NCI-H524 treated with DMSO at 0.1 percent for 48 hours (cell line): ENCODE measurements at regions not wholly inside any gene's neighbourhood (a gene's known extent, or its start where the extent isn't known, plus 50 kb on each side); places are given as distances from the start of the nearest gene placed in this dataset.

ENCODE experiments used
- DNase-seq: peaks from one replicate; lab custom pipeline; 2025; lab: John Stamatoyannopoulos, UW

DNA sequence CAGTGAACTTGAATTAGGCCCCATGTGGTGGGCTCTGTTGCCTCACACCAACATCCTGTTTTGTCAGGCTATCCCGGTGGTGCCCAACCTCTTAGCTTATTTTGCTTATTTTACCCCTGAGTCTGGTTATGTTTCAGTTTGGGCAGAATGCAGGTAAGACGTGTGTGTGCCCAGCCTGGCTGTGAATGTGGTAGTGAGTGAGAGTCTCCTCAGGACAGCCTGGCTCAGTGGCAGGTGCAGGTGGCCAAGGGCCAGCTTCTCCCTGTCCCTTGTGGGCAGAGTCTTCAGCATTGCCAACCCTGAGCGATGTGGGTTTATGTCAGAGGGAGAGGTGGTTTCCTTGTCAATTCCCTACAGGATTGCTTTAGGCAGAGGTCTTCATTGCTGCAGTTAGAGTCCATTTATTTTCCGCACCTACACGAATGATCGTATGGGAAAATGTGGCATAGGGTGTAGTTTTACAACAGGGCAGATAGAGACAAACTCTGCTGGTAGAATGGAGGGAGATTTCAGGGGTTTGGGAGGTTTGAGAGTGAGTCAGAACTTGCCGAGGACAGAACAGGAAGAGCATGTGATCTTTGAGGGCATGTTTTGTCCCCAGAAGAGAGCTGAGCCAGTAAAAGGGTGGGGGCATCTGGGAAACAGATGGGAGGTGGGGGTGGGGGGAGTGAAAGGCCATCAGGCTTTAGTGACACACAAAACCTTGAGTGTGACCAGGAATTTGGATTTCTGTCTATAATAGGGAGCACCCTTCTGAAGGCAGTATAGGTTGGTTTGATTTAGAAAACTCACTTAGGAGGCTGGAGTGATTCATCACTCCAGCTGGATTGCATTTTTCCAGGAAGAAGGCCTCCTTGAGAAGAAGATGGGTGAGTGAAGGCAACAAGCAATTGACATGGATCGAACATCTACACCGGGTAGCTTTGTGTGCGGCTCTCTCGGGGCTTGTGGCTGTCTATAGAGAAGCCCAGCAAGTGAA is 156.2 kb upstream of the CELF4 start:
- DNase-seq, result no peak

DNA sequence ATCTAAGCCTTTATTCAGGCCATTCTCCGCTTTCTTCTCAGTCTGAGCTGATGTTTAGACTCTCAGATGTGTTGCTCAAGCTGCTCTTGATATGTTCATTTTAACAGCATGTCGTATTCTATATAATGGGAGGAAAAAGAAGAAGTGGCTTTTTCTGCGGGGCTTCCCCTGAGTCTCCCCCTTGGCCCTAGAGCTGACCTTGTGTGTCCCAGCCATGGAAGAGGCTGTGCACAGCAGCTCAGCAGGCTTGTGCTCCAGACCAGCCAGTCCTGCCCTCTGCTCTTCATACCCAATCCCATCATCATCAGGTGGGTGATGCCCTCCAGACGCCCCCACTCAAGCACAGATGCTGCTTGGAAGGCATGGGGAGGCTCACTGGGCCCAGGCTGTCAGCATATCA is 155.1 kb upstream of the CELF4 start:
- DNase-seq, result no peak

DNA sequence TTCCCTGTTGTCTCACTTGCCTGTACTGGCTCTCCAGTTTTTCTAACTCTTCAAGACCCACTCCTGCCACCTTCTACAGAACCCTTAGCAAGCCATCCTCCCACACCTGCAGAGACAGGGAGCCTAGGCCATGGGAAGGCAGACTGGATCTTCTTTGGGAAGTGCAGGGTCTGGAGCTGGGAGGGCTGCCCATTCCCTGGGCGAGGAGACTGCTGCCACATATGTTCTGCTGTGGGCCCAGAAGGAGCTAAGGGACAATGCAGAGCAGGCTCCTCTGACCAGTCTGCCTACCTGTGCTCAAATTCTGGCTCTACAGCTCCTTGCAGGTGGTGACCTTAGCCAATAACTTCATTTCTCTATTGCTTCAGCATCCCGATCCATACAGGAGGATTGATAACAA is 152.1 kb upstream of the CELF4 start:
- no peak for DNase-seq

DNA sequence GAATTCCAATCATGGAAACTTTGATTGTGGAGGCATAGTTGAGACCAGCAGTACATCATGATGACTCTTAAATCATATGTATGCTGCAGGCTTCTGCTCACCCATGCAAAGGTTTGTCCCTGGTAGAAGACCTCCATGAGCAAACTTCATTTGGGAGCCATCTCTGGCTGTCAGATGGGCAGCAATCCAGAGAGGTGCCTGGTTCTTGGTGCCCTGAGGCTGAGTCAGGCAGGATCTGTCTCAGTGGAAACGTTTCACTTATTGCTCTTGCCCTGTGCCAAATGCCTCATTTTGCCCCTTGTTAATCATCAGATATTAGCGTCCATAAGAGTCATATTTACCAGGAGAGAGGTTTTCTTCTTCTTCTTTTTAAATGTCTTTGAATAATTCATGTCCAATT is 151.5 kb upstream of the CELF4 start:
- no peak for DNase-seq

DNA sequence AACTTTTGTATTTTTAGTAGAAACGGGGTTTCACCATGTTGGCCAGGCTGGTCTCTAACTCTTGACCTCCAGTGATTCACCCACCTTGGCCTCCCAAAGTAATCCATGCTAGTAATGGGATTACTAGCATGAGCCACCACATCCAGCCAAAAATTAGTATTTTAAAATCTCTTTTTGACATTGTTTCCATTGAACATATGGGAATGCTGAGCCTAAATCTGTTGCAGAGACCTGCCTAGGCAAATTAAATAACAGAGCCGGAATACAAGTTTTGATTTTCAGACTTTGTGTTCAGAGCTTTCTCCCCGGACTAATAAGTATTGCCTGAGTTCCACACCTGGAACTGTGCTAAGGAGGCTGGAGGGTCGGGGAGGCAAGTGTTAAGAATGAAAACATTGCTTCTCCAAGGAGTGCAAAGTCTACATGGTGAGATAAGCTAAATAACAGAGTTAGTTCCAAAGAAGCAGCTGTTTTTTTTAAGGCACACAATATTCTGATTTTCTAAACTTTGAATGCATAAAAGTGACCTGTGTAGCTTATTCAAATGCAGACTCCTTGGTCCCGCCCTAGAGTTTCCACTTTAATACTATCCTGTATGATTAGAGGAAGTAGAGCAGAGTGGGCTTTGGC is 150.6 kb upstream of the CELF4 start:
- no peak for DNase-seq

DNA sequence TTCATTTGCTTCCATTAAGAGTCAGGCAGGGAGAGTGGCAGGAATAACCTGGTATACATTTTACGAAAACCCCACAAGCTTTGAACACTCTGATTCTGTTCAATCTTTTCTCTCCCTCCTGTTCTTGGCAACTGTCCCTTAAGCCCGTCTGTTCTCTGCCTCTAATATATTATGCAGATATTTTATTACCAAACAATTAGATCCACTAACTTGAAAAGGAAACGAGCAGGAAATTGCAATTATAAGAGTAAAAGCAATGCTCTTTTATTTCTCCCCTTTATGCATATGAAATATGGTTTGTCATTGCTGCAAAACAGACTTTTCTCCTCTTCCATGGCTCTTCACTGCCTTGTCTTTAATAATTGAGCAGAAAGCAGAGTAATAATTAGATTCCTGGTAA is 149.1 kb upstream of the CELF4 start:
- DNase-seq, result no peak

DNA sequence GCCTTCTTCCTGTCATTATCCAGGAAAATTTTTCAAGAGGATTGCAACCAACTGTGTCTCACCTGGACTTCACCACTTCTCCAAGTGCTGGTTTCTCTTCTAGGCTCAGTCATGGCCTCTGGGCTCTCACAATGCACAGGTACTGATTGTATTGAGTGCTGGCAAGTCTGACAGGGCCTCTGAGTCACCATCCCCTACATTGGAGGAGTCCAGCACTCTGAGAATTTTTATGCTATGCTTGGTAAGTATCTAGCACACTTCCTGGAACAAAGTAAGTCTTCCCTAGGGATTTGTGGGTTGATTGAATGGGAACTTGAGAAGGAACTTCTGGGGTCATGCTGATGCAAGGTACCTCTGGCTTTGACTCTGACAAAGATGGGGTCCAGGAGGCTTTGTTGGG is 147.2 kb upstream of the CELF4 start:
- DNase-seq, result no peak

DNA sequence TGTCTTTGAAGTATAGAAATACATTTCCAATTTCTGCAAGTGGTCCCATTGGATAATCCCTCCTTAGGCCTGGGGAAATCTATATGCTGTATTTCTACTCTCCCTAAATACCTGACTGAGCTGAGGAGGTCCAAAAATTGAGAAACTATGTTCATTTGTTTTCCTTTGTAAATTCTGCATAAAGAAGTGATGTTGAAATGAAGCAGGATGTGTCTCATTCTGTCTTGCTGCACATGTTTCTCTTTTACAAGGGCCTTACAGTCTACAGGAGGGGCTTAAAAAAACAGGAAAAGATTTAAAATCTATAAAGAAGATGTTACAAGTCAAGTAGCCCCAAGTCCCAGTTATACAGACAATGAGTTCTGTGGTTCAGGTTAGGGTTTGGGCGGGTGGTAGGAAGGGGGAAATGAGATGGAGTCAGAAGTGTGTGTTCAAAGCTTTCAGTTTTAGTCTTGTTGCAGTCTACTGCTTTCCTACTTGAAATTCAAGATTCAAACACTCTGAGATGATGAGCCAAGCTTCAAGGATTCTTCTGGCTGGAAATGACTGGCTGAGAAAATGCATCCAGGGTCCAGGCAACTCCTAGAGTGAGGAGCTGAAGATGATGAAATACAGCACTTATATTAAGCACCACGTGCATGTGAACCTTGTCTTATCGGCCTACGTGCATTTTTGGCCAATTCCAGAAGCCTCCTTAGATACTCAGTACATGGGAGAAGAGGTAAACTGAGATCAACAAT is 146.3 kb upstream of the CELF4 start:
- DNase-seq, result no peak

DNA sequence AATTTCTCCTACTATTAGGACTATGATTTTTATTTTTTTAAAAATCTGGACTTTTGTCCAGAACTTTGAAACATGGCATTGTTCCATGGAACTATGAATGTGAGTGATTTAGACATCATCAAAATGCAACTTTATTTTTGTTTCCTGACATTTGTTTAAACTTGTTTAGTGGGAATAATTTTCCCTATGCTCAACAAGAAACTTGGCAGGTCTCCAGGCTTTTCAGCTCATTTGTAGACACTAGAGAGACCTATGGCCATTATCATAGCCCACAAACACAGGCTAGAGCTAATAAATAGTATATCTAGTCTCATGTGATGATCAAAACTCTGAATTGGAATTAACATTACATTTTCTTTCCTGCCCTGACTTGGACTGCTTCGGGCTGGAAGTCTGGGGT is 145.1 kb upstream of the CELF4 start:
- no peak for DNase-seq

DNA sequence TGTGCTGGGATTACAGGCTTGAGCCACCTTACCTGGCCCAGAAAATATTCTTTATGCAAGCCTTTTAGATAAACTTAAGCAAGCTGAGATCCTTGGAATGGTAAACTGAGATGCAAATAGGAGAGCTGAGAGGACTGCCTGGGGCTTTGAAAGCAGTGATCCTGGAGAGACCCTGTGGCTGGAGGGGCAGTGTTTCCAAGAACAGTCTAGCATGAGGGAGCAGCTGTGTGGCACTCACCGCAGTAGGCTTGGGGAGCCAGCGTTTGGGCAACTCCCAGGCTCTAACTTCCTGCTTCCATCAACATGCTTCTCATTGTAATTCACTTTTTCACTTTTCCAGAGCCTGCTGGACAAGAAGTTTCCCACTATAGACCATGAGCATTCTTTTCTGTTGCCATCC is 144.1 kb upstream of the CELF4 start:
- DNase-seq, result no peak

DNA sequence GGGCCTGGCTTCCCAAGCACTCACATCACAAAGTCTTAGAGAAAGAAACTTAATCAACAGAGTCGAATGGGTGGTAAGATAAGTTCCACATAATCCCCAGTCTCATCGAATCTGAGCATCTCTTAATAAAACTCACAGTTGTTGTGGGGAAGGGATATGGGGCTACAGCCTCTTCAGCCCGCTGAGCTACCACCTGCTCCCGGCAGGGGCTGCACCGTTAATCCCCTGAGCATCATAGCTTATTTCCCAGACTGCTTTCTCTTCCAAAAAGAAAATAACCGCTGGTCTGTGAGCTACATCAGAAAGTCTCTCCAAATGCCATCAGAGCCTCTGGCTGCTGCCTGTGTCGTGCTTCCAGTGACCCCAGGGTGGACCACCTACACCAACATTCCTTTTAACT is 139.4 kb upstream of the CELF4 start:
- DNase-seq, result peak; percentile 68

DNA sequence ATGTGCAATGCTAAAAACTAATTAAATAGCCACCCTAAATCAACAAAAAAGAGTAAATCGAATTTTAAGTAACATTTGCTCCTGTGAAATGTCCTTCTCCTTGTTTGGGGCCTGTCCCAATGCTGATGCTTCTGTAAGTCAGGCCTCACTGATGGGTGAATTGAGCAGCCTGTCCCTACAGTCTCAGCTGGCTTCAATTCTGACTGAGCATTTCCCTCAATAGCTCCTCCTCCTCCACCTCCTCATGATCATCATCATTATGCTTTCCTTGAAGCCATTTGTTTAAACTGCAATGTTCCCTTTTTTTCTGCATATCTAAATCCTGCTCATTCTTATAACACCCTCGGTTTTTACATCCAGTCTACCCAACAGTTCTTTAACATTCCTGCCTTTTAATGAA is 137.2 kb upstream of the CELF4 start:
- DNase-seq, result no peak

DNA sequence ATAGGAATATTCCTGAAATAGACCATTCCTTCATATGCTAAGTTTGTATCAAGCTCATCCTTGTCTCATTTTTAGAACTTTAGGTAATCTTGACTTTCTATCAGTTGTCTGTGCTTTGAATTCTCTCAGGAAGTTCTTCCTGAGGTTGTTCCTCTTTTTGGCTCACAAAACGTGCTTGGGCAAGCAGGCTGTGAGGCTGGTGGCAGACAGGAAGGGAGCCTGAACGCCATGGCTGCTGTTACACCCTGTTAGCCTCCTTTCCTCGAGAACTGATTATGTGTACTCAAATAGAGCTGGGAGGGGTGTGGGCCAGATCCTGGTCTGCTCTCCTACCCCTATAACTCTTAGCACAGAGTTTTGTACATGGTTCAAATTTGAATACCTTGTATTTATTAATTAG is 136.4 kb upstream of the CELF4 start:
- DNase-seq, result no peak

DNA sequence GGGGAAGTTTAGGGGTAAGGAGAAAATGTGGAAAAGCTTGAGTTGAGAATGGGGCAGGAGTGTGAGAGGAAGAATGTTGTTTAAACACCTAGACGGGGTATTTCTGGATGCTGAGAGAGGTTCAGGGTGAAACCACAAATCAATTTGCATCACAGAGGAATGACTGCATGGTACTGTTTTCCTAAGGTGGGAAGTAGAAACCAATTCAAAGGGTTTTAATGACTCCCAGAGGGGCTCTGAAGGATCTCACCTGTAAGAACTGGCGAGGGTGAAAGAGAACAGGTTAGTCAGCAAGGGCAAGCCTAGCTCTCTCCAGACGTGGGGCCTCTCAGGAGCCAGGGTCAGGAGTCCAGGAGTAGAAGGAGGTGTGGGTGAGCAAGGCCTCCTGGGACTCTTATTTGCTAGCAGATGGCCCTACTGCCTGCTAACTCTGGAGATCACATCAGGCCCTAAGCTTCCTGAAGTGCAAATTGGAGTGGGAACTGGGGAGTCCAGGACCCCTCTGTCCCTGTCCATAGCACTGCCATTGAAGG is 133.0 kb upstream of the CELF4 start:
- DNase-seq, result no peak

DNA sequence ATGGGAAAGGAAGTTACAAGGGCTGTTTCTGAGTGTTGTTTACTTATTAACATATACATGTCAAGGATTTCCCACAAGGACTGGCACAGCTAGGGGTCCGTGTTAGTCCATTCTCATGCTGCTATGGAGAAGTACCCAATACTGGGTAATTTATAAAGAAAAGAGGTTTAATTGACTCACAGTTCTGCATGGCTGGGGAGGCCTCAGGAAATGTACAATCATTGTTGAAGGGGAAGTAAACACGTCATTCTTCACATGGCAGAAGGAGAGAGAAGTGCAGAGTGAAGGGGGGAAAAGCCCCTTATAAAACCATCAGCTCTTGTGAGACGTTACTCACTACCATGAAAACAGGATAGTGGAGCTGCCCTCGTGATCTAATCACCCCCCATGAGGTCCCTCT is 128.9 kb upstream of the CELF4 start:
- no peak for DNase-seq

DNA sequence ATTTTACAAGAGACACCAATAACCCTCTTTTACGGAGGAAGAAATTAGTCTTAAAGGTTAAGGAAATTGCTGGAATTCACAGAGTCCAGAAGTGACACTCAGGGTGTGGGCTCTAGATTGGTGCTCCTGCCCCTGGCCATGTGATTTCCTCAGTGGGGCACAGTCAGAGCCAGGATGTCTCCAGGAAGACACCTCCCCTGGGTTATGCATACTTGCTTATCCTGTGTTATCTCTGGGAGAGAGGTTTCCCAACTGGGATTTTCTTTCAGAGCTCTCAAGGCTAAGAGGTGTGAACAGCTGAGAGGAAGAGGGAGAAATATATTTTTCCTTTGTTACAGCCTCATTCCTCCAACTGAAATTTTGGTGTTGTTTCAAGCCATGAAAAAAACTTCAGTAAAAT is 125.6 kb upstream of the CELF4 start:
- no peak for DNase-seq

DNA sequence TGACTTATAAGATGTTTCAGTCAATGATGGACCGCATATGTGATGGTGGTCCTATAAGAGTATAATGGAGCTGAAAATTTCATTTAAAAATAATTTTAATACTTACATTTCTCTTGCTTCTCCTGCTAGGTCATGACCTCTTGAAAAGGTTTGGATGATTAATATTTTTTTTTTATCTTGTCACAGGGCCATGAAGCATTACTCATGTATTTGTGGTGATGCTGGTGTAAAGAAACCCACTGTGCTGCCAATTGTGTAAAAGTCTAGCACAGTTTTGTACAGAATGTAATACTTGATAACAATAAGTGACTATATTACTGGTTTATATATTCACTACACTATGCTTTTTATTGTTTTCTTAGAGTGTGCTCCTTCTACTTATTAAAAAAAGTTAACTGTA is 124.2 kb upstream of the CELF4 start:
- no peak for DNase-seq

DNA sequence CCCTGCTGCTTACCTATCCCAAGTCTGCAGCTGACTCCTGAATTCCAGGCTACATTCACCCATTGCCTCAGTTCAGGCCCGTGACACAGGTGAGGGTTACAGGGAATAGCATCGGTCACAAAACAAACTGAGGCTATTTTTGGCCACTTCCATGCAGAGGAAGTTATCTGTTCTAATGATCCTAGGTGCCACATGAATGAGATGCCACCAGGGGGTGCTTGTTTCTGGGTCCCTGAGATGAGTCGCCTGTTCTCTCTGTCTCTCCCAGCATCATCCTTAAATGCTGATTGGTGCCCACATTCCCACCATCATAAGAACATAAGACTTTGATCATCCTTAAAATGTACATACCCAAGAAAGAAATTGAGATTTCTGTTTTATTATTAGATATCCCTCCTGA is 119.0 kb upstream of the CELF4 start:
- DNase-seq, result no peak

DNA sequence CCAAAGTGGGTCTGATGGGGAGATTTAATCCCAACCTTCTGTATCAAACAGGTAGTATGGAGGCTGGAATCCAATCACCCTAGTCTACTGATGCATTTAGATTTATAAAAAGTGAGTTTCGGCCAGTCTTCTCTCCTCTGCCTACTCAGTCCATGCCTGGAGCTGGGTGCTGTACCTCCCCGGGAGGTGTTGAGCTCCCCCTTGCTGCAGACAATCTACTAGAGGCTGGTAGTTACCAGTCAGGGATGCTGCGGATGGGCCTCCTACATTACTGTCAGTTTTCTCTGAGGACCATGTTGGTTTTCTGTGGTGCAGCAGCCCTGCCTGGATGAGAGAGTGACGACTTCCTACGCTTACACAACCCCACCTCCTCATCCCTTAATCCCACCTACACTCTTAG is 118.6 kb upstream of the CELF4 start:
- DNase-seq, result no peak

DNA sequence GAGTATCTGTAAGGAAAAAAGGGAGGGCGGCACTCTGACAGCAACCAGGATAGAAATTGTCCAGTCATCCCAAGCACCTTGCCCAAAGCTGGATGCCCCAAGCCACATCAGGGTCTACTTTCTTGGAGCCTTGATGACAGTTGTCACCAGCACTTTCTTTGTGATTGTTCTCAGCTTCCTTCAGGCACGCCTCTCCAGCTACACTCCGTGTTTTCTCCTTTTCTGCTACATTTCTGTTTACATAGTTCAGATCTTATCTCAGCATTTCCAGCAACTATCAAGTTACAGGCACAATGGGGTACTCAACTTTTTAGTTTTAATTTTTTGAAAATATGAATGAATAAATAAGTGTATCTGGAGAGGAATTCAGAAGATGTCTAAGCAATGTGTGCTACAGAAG is 115.3 kb upstream of the CELF4 start:
- DNase-seq, result no peak

DNA sequence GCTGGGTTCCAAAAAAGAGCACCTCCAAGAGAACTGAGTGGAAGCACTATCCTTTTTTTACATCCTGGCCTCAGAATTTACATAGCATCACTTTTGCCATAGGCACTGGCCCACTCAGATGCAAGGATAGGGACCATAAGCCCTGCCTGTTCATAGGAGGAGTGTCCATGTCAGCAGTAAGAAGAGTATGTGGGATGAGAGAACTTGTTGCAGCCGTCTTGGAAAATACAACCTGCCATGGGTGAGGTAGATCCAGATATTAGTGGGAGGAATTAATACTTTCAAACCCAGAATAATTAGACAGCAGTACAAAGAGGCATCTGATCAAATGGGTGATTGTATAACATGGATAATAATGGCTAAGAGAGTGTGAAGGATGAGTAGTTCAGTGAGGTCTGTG is 110.7 kb upstream of the CELF4 start:
- no peak for DNase-seq

DNA sequence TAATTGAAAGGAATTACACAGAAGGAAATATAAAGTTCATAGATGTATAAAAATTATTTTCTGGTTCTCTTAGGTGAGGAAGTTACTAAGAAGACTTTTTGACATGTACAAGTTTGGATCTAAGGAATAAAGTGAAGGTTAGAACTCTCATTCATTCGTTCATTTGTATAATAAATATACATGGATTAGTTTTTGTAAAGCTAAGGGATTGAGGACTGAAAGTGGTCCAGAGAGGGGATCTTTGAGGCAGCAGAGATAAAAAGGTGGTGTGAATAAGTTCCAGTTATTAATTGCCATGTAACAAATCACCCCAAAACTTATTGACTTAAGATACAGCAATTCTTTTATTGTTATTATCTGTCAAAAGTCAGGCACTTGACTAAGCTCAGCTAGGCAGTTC is 110.1 kb upstream of the CELF4 start:
- DNase-seq, result no peak

DNA sequence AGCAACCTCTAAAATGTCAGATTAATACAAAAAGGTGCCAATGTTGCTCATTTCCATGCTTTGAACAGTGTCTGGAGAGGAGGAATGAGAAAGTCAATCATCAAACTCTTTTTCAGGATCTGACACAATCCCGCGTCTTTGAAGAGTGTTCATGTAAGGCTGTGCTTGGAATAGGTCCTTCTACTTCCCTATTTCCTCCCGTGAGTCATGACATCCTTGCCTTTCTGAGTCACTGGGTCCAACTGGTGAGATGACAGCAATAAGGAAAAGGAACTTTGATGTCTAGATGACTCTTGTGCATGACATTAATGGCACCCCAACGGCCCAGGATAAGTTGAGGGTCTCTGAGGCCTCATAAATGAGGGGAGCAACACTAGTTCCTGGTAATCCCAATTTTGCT is 109.0 kb upstream of the CELF4 start:
- no peak for DNase-seq
